ENCODE measurements at regions not wholly inside any gene's neighbourhood (a gene's known extent, or its start where the extent isn't known, plus 50 kb on each side); places are given as distances from the start of the nearest gene placed in this dataset.

- peaks cover 2% of the 10 kb centered on the region for H3K9me3 Mint-ChIP-seq (ENCODE audit: unreplicated experiment)
- H3K9ac ChIP-seq (ENCODE audit: low read length) = no peak overlapping the region
- TF ChIP-seq CTCF (IDR thresholded peaks at IDR 0.05; ENCODE audit: insufficient read depth, low read depth, low read length) (no peak), EZH2 (IDR thresholded peaks at IDR 0.05; ENCODE audit: insufficient read depth, low read length) (no peak)
- no peaks in the 10 kb centered on the region for H3K4me1 ChIP-seq (ENCODE audit: insufficient read depth, low read length)
- no peaks in the 10 kb centered on the region for H3K4me1 Mint-ChIP-seq (ENCODE audit: low read depth, unreplicated experiment)
- H4K20me1 ChIP-seq (ENCODE audit: insufficient read depth, low read length) = no peaks in the 10 kb centered on the region
- H3K9me3 ChIP-seq (ENCODE audit: insufficient read depth, low read depth, low read length) = no peaks in the 10 kb centered on the region
- H3K27me3 Mint-ChIP-seq (ENCODE audit: low read depth, unreplicated experiment) = peaks cover 17% of the 10 kb centered on the region
- no peak overlapping the region for H3K4me3 Mint-ChIP-seq (ENCODE audit: unreplicated experiment)
- H3K4me3 ChIP-seq (ENCODE audit: insufficient read depth, low read depth, low read length) = no peak overlapping the region
- no peak overlapping the region for H3K27ac Mint-ChIP-seq (ENCODE audit: unreplicated experiment)
- no peak for FAIRE-seq
- no peak overlapping the region for H2AFZ ChIP-seq (ENCODE audit: low read depth, low read length)
- H3K36me3 ChIP-seq (ENCODE audit: insufficient read depth, low read length) = no peaks in the 10 kb centered on the region
- no peak for DNase-seq (ENCODE audit: low read depth)
- no peaks in the 10 kb centered on the region for H3K79me2 ChIP-seq (ENCODE audit: insufficient read depth, low read length)
- no peak overlapping the region for H3K27ac ChIP-seq (ENCODE audit: low read depth, low read length)
- no peak overlapping the region for H3K4me2 ChIP-seq (ENCODE audit: low read length)
- no peaks in the 10 kb centered on the region for H3K27me3 ChIP-seq (ENCODE audit: insufficient read depth, low read length)
- no peaks in the 10 kb centered on the region for H3K36me3 Mint-ChIP-seq (ENCODE audit: low read depth, unreplicated experiment)
These were observed 87.0 kb upstream of the ST8SIA2 start for GRCh38 chr15:92306663-92307062.

DNA sequence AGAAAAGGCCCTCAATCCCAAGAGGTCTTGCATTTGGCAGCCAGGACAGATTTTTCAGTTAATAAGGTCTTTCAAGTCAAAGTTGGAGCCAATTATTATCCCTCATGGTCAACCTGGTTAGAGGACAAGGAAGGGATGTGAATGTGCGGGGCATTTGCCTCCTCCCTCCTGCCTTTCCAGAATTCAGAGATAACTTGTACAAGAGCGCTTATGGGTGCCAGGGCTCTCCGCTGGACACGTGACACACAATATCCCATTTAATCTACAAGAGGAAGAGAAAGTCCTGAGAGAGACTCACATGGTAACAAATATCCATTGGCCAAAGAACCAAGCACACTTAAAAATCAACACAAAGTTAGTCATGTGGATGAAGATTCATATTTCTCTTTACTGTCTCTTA lies 78.5 kb upstream of the ST8SIA2 start:
- no peaks in the 10 kb centered on the region for H4K20me1 ChIP-seq (ENCODE audit: insufficient read depth, low read length)
- no peaks in the 10 kb centered on the region for H3K4me1 ChIP-seq (ENCODE audit: insufficient read depth, low read length)
- TF ChIP-seq CTCF (IDR thresholded peaks at IDR 0.05; ENCODE audit: insufficient read depth, low read depth, low read length) = no peak
- H3K36me3 ChIP-seq (ENCODE audit: insufficient read depth, low read length) = no peaks in the 10 kb centered on the region
- no peak overlapping the region for H3K9ac ChIP-seq (ENCODE audit: low read length)
- no peaks in the 10 kb centered on the region for H3K27me3 ChIP-seq (ENCODE audit: insufficient read depth, low read length)
- H3K9me3 ChIP-seq (ENCODE audit: insufficient read depth, low read depth, low read length) = no peaks in the 10 kb centered on the region
- FAIRE-seq (no peak), DNase-seq (ENCODE audit: low read depth) (no peak)
- Mint-ChIP-seq H3K27me3 (ENCODE audit: low read depth, unreplicated experiment) (peaks cover 37% of the 10 kb centered on the region), H3K4me3 (ENCODE audit: unreplicated experiment) (no peak overlapping the region), H3K27ac (ENCODE audit: unreplicated experiment) (no peak overlapping the region), H3K36me3 (ENCODE audit: low read depth, unreplicated experiment) (no peaks in the 10 kb centered on the region), H3K9me3 (ENCODE audit: unreplicated experiment) (no peaks in the 10 kb centered on the region), H3K4me1 (ENCODE audit: low read depth, unreplicated experiment) (no peaks in the 10 kb centered on the region)
- no peak overlapping the region for H3K4me2 ChIP-seq (ENCODE audit: low read length)
- no peak overlapping the region for H2AFZ ChIP-seq (ENCODE audit: low read depth, low read length)
- H3K79me2 ChIP-seq (ENCODE audit: insufficient read depth, low read length) = no peaks in the 10 kb centered on the region
- no peak overlapping the region for H3K27ac ChIP-seq (ENCODE audit: low read depth, low read length)
- H3K4me3 ChIP-seq (ENCODE audit: insufficient read depth, low read depth, low read length) = no peak overlapping the region

DNA sequence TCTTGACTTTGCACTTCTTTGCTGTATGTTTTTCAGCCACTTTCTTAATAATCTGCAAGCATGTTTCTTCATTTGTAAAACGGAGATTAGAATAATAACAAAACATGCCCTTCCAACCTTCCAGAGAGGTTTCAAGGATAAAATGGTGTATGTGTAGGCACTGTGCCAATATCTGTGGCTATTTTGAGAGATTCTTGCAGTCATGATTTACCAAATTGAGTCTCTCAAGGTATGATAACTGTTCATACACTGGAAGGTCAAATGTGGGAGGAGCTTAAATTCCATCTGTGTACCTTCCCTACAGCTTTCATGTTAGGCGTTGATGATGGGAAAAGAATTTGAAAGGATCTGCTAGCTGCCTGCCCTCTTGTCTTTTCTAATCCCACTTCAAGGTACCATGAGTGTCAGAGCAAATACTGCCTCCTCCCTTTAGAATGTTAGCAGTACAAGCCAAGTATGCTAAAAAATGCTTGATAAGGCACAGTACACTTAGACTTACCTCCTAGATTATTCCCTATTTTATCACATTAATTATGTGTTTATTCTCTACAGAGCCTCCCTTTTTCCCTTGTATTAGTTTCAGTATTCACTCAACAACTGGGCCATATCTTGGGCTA lies 78.0 kb upstream of the ST8SIA2 start:
- no peaks in the 10 kb centered on the region for H3K9me3 ChIP-seq (ENCODE audit: insufficient read depth, low read depth, low read length)
- H3K4me3 Mint-ChIP-seq (ENCODE audit: unreplicated experiment) = no peak overlapping the region
- H3K36me3 Mint-ChIP-seq (ENCODE audit: low read depth, unreplicated experiment) = no peaks in the 10 kb centered on the region
- H3K36me3 ChIP-seq (ENCODE audit: insufficient read depth, low read length) = no peaks in the 10 kb centered on the region
- no peaks in the 10 kb centered on the region for H3K9me3 Mint-ChIP-seq (ENCODE audit: unreplicated experiment)
- no peaks in the 10 kb centered on the region for H3K4me1 Mint-ChIP-seq (ENCODE audit: low read depth, unreplicated experiment)
- peaks cover 41% of the 10 kb centered on the region for H3K27me3 Mint-ChIP-seq (ENCODE audit: low read depth, unreplicated experiment)
- no peak overlapping the region for H3K27ac Mint-ChIP-seq (ENCODE audit: unreplicated experiment)
- H3K4me2 ChIP-seq (ENCODE audit: low read length) = no peak overlapping the region
- H3K4me1 ChIP-seq (ENCODE audit: insufficient read depth, low read length) = no peaks in the 10 kb centered on the region
- H3K27ac ChIP-seq (ENCODE audit: low read depth, low read length) = no peak overlapping the region
- TF ChIP-seq CTCF (IDR thresholded peaks at IDR 0.05; ENCODE audit: insufficient read depth, low read depth, low read length) (no peak), EZH2 (IDR thresholded peaks at IDR 0.05; ENCODE audit: insufficient read depth, low read length) (no peak)
- no peaks in the 10 kb centered on the region for H3K27me3 ChIP-seq (ENCODE audit: insufficient read depth, low read length)
- DNase-seq (ENCODE audit: low read depth) = no peak
- no peaks in the 10 kb centered on the region for H4K20me1 ChIP-seq (ENCODE audit: insufficient read depth, low read length)
- H3K9ac ChIP-seq (ENCODE audit: low read length) = no peak overlapping the region
- no peak overlapping the region for H3K4me3 ChIP-seq (ENCODE audit: insufficient read depth, low read depth, low read length)
- no peak overlapping the region for H2AFZ ChIP-seq (ENCODE audit: low read depth, low read length)
- no peaks in the 10 kb centered on the region for H3K79me2 ChIP-seq (ENCODE audit: insufficient read depth, low read length)
- no peak for FAIRE-seq
